ENCODE measurements at regions not wholly inside any gene's neighbourhood (a gene's known extent, or its start where the extent isn't known, plus 50 kb on each side); places are given as distances from the start of the nearest gene placed in this dataset.

DNA sequence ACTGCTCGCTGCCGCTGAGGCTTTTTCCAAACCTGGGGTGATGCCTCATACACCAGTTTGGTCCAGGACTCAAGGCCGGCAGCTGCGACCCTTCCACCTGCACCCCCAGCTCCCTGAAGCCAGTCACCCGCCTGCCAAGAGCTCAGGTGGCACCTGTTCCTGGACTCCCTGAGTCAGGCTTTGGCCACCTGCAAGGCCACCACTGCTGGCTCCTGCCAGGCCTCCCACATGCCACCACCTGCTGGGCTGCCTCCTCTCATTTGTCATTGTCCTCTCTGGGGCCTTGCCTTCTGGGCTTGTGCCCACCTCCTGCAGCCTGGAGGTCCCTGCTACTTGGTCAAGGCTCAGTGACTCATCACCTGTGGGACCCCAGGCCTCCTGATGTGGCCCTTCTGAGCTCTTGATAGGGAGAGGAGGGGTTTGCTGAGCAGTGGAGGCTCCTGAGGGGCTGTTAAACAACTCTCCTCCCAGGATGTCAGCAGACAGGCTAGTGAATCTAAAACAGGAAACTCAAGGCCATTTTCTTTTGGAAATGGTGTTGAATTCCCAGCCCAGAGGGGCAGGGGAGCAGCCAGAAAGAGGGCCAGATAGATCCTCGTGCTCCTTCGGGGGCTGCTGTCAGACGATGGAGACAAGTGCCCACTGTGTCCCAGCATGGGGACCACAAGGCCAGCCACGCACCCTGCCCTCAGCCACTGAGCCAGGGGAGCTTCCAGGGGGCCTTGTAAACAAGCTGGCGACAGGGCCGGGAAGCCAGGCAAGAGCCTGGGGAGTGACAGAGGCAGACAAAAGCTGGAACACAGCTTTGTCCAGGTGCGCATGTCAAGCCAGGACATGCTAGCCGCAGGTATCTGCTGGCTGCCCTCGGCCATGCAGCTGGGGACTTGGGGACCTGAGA, 416.8 kb downstream of the LRATD1 start:
- TF ChIP-seq, protein P1, sequence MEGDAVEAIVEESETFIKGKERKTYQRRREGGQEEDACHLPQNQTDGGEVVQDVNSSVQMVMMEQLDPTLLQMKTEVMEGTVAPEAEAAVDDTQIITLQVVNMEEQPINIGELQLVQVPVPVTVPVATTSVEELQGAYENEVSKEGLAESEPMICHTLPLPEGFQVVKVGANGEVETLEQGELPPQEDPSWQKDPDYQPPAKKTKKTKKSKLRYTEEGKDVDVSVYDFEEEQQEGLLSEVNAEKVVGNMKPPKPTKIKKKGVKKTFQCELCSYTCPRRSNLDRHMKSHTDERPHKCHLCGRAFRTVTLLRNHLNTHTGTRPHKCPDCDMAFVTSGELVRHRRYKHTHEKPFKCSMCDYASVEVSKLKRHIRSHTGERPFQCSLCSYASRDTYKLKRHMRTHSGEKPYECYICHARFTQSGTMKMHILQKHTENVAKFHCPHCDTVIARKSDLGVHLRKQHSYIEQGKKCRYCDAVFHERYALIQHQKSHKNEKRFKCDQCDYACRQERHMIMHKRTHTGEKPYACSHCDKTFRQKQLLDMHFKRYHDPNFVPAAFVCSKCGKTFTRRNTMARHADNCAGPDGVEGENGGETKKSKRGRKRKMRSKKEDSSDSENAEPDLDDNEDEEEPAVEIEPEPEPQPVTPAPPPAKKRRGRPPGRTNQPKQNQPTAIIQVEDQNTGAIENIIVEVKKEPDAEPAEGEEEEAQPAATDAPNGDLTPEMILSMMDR (IDR thresholded peaks at IDR 0.05): no peak
- TF ChIP-seq POLR2A (IDR thresholded peaks at IDR 0.05): no peak
- TF ChIP-seq EP300 (IDR thresholded peaks at IDR 0.05): no peak

Measured in ovary (tissue), 3 donors.